Mammary epithelial cell (primary cell): ENCODE measurements at regions not wholly inside any gene's neighbourhood (a gene's known extent, or its start where the extent isn't known, plus 50 kb on each side); places are given as distances from the start of the nearest gene placed in this dataset.

ENCODE experiments used
- CTCF ChIP-seq, 2 donors: IDR thresholded peaks in 1 of 2; conservative IDR thresholded peaks in 1 of 2; 2 replicates each; pipeline ENCODE4 v1.5.1; 2011 to 2012; ENCODE audit warnings: inconsistent platforms in 2 of 2, low read length in 2 of 2, mild to moderate bottlenecking in 2 of 2, control low read depth in 1 of 2, low read depth in 1 of 2; ENCODE audit not compliant: insufficient read depth in 1 of 2; ENCODE audit errors: extremely low read depth in 1 of 2
- EZH2 ChIP-seq: IDR thresholded peaks from 2 replicates; pipeline ENCODE4 v1.6.1; 2012; ENCODE audit warnings: low read length, inconsistent platforms, borderline replicate concordance

- TF ChIP-seq CTCF (conservative IDR thresholded peaks at IDR 0.05 in 1 of 2, IDR thresholded peaks at IDR 0.05 in 1 of 2; ENCODE audit: extremely low read depth in 1 of 2, insufficient read depth in 1 of 2, low read depth in 1 of 2, low read length in 2 of 2) (no peak), EZH2 (no peak)
Measured at GRCh38 chr4:33724685-33725084, 2519.6 kb downstream of the ARAP2 start.
